ENCODE measurements at regions not wholly inside any gene's neighbourhood (a gene's known extent, or its start where the extent isn't known, plus 50 kb on each side); places are given as distances from the start of the nearest gene placed in this dataset.

DNA sequence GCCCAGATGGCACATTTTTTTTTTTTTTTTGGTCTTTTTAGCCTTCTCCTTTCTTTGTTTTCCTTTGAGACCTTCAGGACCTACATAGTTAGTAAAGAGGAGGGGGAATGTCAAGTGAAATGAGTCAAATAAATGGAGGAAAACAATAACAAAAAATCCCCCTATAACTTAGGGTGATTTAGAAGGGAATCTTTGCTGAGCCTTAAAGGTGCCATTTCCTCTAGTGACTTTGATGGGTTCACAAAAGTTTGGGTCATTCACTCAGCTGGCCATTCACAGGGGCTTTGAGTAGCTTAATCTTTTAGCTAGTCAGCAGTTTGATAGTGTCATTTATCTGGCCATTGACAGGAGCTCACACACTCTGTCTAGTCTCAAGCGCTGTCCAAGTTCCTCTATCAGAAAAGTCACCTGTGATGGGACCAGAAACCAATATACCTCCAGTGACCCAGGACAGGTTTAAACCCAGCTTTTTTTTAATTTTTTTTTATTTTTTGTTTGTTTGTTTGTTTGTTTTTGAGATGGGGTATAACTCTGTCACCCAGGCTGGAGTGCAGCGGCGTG lies 275.1 kb upstream of the PRDM1 start:
- Histone ChIP-seq H3F3A (replicated peaks; ENCODE audit: low read depth) (no peaks in the 10 kb centered on the region), H3K27me3 (ENCODE audit: insufficient read depth) (no peaks in the 10 kb centered on the region), H3K27ac (ENCODE audit: low read depth) (no peak overlapping the region), H3K79me2 (replicated peaks; ENCODE audit: insufficient read depth) (no peaks in the 10 kb centered on the region), H3K9me2 (ENCODE audit: insufficient read depth) (peaks cover 8% of the 10 kb centered on the region; the same call in 1 of the 2 replicates), H3K36me3 (ENCODE audit: insufficient read depth) (no peaks in the 10 kb centered on the region), H4K20me1 (replicated peaks; ENCODE audit: insufficient read depth) (no peaks in the 10 kb centered on the region), H2AFZ (peak overlapping the region; percentile 75), H3K4me3 (no peak overlapping the region), H3K4me1 (ENCODE audit: insufficient read depth) (peaks cover 9% of the 10 kb centered on the region; the same call in 1 of the 2 replicates), H3K4me2 (no peak overlapping the region)
- TF ChIP-seq, protein P1, sequence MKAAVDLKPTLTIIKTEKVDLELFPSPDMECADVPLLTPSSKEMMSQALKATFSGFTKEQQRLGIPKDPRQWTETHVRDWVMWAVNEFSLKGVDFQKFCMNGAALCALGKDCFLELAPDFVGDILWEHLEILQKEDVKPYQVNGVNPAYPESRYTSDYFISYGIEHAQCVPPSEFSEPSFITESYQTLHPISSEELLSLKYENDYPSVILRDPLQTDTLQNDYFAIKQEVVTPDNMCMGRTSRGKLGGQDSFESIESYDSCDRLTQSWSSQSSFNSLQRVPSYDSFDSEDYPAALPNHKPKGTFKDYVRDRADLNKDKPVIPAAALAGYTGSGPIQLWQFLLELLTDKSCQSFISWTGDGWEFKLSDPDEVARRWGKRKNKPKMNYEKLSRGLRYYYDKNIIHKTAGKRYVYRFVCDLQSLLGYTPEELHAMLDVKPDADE (IDR thresholded peaks at IDR 0.05): no peak
- TF ChIP-seq ZNF331 (CRISPR knock-in tag; IDR thresholded peaks at IDR 0.05; ENCODE audit: low read depth) (no peak), EZH2phosphoT487 (IDR thresholded peaks at IDR 0.05; ENCODE audit: unreplicated experiment) (no peak), NANOG (IDR thresholded peaks at IDR 0.05; ENCODE audit: borderline replicate concordance) (no peak), ZNF114 (CRISPR knock-in tag; IDR thresholded peaks at IDR 0.05) (no peak), JUNB (IDR thresholded peaks at IDR 0.05; ENCODE audit: unreplicated experiment) (no peak), POLR2AphosphoS5 (IDR thresholded peaks at IDR 0.05; ENCODE audit: low read depth) (no peak), ZNF462 (CRISPR knock-in tag; IDR thresholded peaks at IDR 0.05) (no peak), EZH2 (IDR thresholded peaks at IDR 0.05; ENCODE audit: low read depth, unreplicated experiment) (no peak), REST (IDR thresholded peaks at IDR 0.05; ENCODE audit: unreplicated experiment) (no peak), CREB1 (CRISPR knock-in tag; IDR thresholded peaks at IDR 0.05; ENCODE audit: low read depth) (no peak), STAT1 (IDR thresholded peaks at IDR 0.05; ENCODE audit: unreplicated experiment) (no peak)
- TF ChIP-seq, protein P2, sequence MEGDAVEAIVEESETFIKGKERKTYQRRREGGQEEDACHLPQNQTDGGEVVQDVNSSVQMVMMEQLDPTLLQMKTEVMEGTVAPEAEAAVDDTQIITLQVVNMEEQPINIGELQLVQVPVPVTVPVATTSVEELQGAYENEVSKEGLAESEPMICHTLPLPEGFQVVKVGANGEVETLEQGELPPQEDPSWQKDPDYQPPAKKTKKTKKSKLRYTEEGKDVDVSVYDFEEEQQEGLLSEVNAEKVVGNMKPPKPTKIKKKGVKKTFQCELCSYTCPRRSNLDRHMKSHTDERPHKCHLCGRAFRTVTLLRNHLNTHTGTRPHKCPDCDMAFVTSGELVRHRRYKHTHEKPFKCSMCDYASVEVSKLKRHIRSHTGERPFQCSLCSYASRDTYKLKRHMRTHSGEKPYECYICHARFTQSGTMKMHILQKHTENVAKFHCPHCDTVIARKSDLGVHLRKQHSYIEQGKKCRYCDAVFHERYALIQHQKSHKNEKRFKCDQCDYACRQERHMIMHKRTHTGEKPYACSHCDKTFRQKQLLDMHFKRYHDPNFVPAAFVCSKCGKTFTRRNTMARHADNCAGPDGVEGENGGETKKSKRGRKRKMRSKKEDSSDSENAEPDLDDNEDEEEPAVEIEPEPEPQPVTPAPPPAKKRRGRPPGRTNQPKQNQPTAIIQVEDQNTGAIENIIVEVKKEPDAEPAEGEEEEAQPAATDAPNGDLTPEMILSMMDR (conservative IDR thresholded peaks at IDR 0.05; ENCODE audit: low read depth in 2 of 2): no peak
- Mint-ChIP-seq H3K9me3 (no peaks in the 10 kb centered on the region), H3K27me3 (ENCODE audit: insufficient read depth, low read depth, poor library complexity) (peaks cover 4% of the 10 kb centered on the region), H3K4me3 (no peak overlapping the region), H3K36me3 (ENCODE audit: low read depth) (no peaks in the 10 kb centered on the region), H3K27ac (no peak overlapping the region), H3K4me1 (peaks cover 11% of the 10 kb centered on the region)
- ATAC-seq (no peak), DNase-seq (ENCODE audit: low spot score) (no peak)
